GM11168 (cell line): ENCODE measurements at regions not wholly inside any gene's neighbourhood (a gene's known extent, or its start where the extent isn't known, plus 50 kb on each side); places are given as distances from the start of the nearest gene placed in this dataset.

ENCODE experiments used
- in situ Hi-C: fragments of 300-500 bp; cut with MboI; formaldehyde crosslinking; loops from one replicate; pipeline ENCODE4 v1.12.0; 2022; ENCODE audit warnings: low sequenced_read_pairs; ENCODE audit not compliant: unreplicated experiment

- in situ Hi-C loops: no loop called here
Observed at GRCh38 chr6:137610702-137611101, 116.5 kb upstream of the OLIG3 start.

GRCh38 chr6:137623293-137623692 is 129.1 kb upstream of the OLIG3 start:
- in situ Hi-C loops: no loop called here

- in situ Hi-C loops: loop anchor here (25.0 kb wide), 1 partner anchor 288 kb away; no protein-coding TSS in a partner anchor
Observed at GRCh38 chr6:137625100-137625661, 131.0 kb upstream of the OLIG3 start.

- in situ Hi-C loops: loop anchor here (25.0 kb wide), 1 partner anchor 289 kb away; no protein-coding TSS in a partner anchor
Observed at GRCh38 chr6:137625808-137626207, 131.6 kb upstream of the OLIG3 start.

GRCh38 chr6:137630666-137631065 is 136.5 kb upstream of the OLIG3 start:
- in situ Hi-C loops: loop anchor here (25.0 kb wide), 1 partner anchor 293 kb away; no protein-coding TSS in a partner anchor

- in situ Hi-C loops: loop anchor here (25.0 kb wide), 1 partner anchor 294 kb away; no protein-coding TSS in a partner anchor
Observed at GRCh38 chr6:137631323-137631722, 137.1 kb upstream of the OLIG3 start.

- in situ Hi-C loops: loop anchor here (25.0 kb wide), 1 partner anchor 297 kb away; no protein-coding TSS in a partner anchor
Observed at GRCh38 chr6:137634177-137634576, 140.0 kb upstream of the OLIG3 start.

GRCh38 chr6:137637121-137637520 is 142.9 kb upstream of the OLIG3 start:
- in situ Hi-C loops: loop anchor here (25.0 kb wide), 1 partner anchor 300 kb away; no protein-coding TSS in a partner anchor

GRCh38 chr6:137638926-137639706 is 144.9 kb upstream of the OLIG3 start:
- in situ Hi-C loops: loop anchor here (25.0 kb wide), 1 partner anchor 302 kb away; no protein-coding TSS in a partner anchor

- in situ Hi-C loops: loop anchor here (10.0 to 25.0 kb wide), 2 partner anchors 303 to 565 kb away; no protein-coding TSS in a partner anchor
Observed at GRCh38 chr6:137640086-137640485, 145.9 kb upstream of the OLIG3 start.

GRCh38 chr6:137641474-137642077 is 147.4 kb upstream of the OLIG3 start:
- in situ Hi-C loops: loop anchor here (10.0 to 25.0 kb wide), 2 partner anchors 304 to 567 kb away; no protein-coding TSS in a partner anchor

- in situ Hi-C loops: loop anchor here (10.0 to 25.0 kb wide), 2 partner anchors 306 to 568 kb away; no protein-coding TSS in a partner anchor
Observed at GRCh38 chr6:137643210-137643609, 149.0 kb upstream of the OLIG3 start.

GRCh38 chr6:137643644-137644043 is 149.4 kb upstream of the OLIG3 start:
- in situ Hi-C loops: loop anchor here (10.0 to 25.0 kb wide), 2 partner anchors 306 to 569 kb away; no protein-coding TSS in a partner anchor

GRCh38 chr6:137645850-137646249 is 151.7 kb upstream of the OLIG3 start:
- in situ Hi-C loops: loop anchor here (10.0 to 25.0 kb wide), 2 partner anchors 309 to 571 kb away; no protein-coding TSS in a partner anchor

- in situ Hi-C loops: loop anchor here (10.0 to 25.0 kb wide), 2 partner anchors 309 to 572 kb away; no protein-coding TSS in a partner anchor
Observed at GRCh38 chr6:137646484-137646883, 152.3 kb upstream of the OLIG3 start.

- in situ Hi-C loops: loop anchor here (10.0 to 25.0 kb wide), 2 partner anchors 311 to 573 kb away; no protein-coding TSS in a partner anchor
Observed at GRCh38 chr6:137647762-137648447, 153.7 kb upstream of the OLIG3 start.

- in situ Hi-C loops: no loop called here
Observed at GRCh38 chr6:137650720-137651119, 156.5 kb upstream of the OLIG3 start.

- in situ Hi-C loops: no loop called here
Observed at GRCh38 chr6:137651178-137651577, 157.0 kb upstream of the OLIG3 start.

- in situ Hi-C loops: no loop called here
Observed at GRCh38 chr6:137651591-137652335, 157.6 kb upstream of the OLIG3 start.
